ENCODE measurements at regions not wholly inside any gene's neighbourhood (a gene's known extent, or its start where the extent isn't known, plus 50 kb on each side); places are given as distances from the start of the nearest gene placed in this dataset.
A peak's percentile ranks its signal among the peaks of the same experiment; 100 is the strongest.

DNA sequence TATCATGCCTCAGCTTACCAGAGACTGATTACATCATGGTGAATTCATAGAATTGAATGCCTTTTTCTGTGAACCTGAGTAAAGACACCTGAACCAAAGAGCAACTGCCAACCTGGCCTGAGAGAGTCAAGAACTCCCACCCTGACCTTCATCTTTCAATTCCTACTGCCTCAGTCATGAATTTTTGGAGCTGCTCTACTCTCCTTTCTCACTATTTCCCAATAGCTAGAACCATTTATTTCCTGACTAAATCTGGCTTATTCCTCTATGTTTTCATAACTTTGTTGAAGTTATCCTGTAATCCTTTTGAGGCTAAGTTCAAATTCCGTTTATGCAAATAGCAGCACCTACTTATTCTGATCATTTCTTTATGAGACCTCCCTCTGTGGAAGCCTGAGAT, 712.4 kb upstream of the UBE2E2 start:
- DNase-seq (ENCODE audit: low spot score in 2 of 2): no peak
- Histone ChIP-seq H3K27ac (peak overlapping the region in 1 of 4 donors; percentile 12), H3K4me1 (peaks cover 0 to 21% (median 3%) of the 10 kb centered on the region in 4 donors), H3K36me3 (no peaks in the 10 kb centered on the region), H3K9me3 (no peaks in the 10 kb centered on the region), H3K4me3 (no peak overlapping the region), H3K27me3 (no peaks in the 10 kb centered on the region)
- TF ChIP-seq POLR2A (IDR thresholded peaks at IDR 0.05): no peak
- TF ChIP-seq, protein P1, sequence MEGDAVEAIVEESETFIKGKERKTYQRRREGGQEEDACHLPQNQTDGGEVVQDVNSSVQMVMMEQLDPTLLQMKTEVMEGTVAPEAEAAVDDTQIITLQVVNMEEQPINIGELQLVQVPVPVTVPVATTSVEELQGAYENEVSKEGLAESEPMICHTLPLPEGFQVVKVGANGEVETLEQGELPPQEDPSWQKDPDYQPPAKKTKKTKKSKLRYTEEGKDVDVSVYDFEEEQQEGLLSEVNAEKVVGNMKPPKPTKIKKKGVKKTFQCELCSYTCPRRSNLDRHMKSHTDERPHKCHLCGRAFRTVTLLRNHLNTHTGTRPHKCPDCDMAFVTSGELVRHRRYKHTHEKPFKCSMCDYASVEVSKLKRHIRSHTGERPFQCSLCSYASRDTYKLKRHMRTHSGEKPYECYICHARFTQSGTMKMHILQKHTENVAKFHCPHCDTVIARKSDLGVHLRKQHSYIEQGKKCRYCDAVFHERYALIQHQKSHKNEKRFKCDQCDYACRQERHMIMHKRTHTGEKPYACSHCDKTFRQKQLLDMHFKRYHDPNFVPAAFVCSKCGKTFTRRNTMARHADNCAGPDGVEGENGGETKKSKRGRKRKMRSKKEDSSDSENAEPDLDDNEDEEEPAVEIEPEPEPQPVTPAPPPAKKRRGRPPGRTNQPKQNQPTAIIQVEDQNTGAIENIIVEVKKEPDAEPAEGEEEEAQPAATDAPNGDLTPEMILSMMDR (IDR thresholded peaks at IDR 0.05): no peak
- TF ChIP-seq EP300 (IDR thresholded peaks at IDR 0.05): no peak
- 54 to 62% methylated on average over 1 of the region's 1 CpG for WGBS, 2 donors

- TF ChIP-seq, protein P1 (IDR thresholded peaks at IDR 0.05): no peak
- TF ChIP-seq POLR2A (IDR thresholded peaks at IDR 0.05) (no peak), EP300 (IDR thresholded peaks at IDR 0.05) (no peak)
- H3K4me3 ChIP-seq: no peak overlapping the region
- 27 to 36% methylated on average over 1 of the region's 1 CpG for WGBS, 2 donors
- no peaks in the 10 kb centered on the region for H3K36me3 ChIP-seq
- H3K9me3 ChIP-seq: no peaks in the 10 kb centered on the region
- H3K4me1 ChIP-seq: peaks cover 0 to 26% (median 3%) of the 10 kb centered on the region in 4 donors
- H3K27me3 ChIP-seq: no peaks in the 10 kb centered on the region
- peak overlapping the region in 1 of 4 donors; percentile 12 for H3K27ac ChIP-seq
- no peak for DNase-seq (ENCODE audit: low spot score in 2 of 2)
These were observed 711.8 kb upstream of the UBE2E2 start for GRCh38 chr3:22491344-22491743.

GRCh38 chr3:22492342-22492741, 710.8 kb upstream of the UBE2E2 start:
- Histone ChIP-seq H3K36me3 (no peaks in the 10 kb centered on the region), H3K4me3 (no peak overlapping the region), H3K27ac (no peak overlapping the region), H3K9me3 (no peaks in the 10 kb centered on the region), H3K27me3 (no peaks in the 10 kb centered on the region), H3K4me1 (peaks cover 0 to 26% (median 3%) of the 10 kb centered on the region in 4 donors)
- WGBS, 2 donors: 94 to 95% methylated on average over 2 of the region's 2 CpGs
- no peak for TF ChIP-seq EP300 (IDR thresholded peaks at IDR 0.05)
- TF ChIP-seq, protein P1 (IDR thresholded peaks at IDR 0.05): no peak
- no peak for TF ChIP-seq POLR2A (IDR thresholded peaks at IDR 0.05)
- no peak for DNase-seq (ENCODE audit: low spot score in 2 of 2)

- no peak for DNase-seq (ENCODE audit: low spot score in 2 of 2)
- H3K27ac ChIP-seq: no peak overlapping the region
- no peak overlapping the region for H3K4me3 ChIP-seq
- H3K27me3 ChIP-seq: no peaks in the 10 kb centered on the region
- peaks cover 0 to 26% (median 3%) of the 10 kb centered on the region in 4 donors for H3K4me1 ChIP-seq
- no peaks in the 10 kb centered on the region for H3K36me3 ChIP-seq
- H3K9me3 ChIP-seq: no peaks in the 10 kb centered on the region
- WGBS, 2 donors: 59% methylated on average over 2 of the region's 2 CpGs
- TF ChIP-seq, protein P1 (IDR thresholded peaks at IDR 0.05): no peak
- no peak for TF ChIP-seq EP300 (IDR thresholded peaks at IDR 0.05)
- TF ChIP-seq POLR2A (IDR thresholded peaks at IDR 0.05): no peak
These were observed 707.9 kb upstream of the UBE2E2 start for GRCh38 chr3:22495241-22495640.

- TF ChIP-seq EP300 (IDR thresholded peaks at IDR 0.05) (no peak), POLR2A (IDR thresholded peaks at IDR 0.05) (no peak)
- TF ChIP-seq, protein P1 (IDR thresholded peaks at IDR 0.05): no peak
- H3K4me3 ChIP-seq: no peak overlapping the region
- H3K9me3 ChIP-seq: no peaks in the 10 kb centered on the region
- 5 to 11% methylated on average over 1 of the region's 1 CpG for WGBS, 2 donors
- peaks cover 0 to 22% (median 3%) of the 10 kb centered on the region in 4 donors for H3K4me1 ChIP-seq
- no peak overlapping the region for H3K27ac ChIP-seq
- H3K27me3 ChIP-seq: no peaks in the 10 kb centered on the region
- no peaks in the 10 kb centered on the region for H3K36me3 ChIP-seq
- no peak for DNase-seq (ENCODE audit: low spot score in 2 of 2)
These were observed 707.3 kb upstream of the UBE2E2 start for GRCh38 chr3:22495791-22496190.
